ENCODE measurements at regions not wholly inside any gene's neighbourhood (a gene's known extent, or its start where the extent isn't known, plus 50 kb on each side); places are given as distances from the start of the nearest gene placed in this dataset.

DNA sequence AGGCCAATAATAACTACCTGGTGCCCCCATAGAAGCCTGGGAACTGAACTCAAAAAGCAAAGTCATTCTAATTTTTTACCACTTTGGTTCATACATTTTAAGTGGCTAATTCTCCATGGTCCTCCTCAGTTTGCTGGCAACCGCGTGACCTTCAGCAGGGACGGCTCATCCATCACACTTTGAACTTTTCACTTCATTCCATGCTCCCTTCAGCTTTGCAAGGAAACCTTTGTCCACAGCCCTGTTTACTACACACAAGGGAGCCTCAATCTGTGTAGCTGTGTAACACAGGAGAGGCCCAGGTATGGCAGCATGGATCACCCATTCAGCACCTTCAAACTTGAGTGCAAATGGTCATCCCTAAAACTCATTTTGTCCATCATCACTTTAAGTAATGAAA lies 552.4 kb downstream of the IRX1 start:
- no peak for DNase-seq
- Histone ChIP-seq H3K4me3 (ENCODE audit: low read length in 2 of 2) (no peak overlapping the region), H3K27ac (ENCODE audit: low read depth in 1 of 2, low read length in 2 of 2) (no peak overlapping the region), H3K9me3 (ENCODE audit: control insufficient read depth, low read length) (peaks cover 1% of the 10 kb centered on the region), H3K27me3 (ENCODE audit: control insufficient read depth in 1 of 2, insufficient read depth in 2 of 2, low read length in 1 of 2) (no peaks in the 10 kb centered on the region), H3K36me3 (ENCODE audit: control insufficient read depth in 1 of 2, insufficient read depth in 2 of 2, low read length in 1 of 2) (no peaks in the 10 kb centered on the region), H3K4me1 (ENCODE audit: control insufficient read depth in 1 of 2, insufficient read depth in 2 of 2, low read length in 2 of 2) (no peaks in the 10 kb centered on the region)
- intact Hi-C loops (cut with DNase I) = no loop called here
- whole genome bisulfite sequencing, 2 donors = 78 to 86% methylated on average over 3 of the region's 3 CpGs
- no peak for ATAC-seq (ENCODE audit: low FRiP score)

DNA sequence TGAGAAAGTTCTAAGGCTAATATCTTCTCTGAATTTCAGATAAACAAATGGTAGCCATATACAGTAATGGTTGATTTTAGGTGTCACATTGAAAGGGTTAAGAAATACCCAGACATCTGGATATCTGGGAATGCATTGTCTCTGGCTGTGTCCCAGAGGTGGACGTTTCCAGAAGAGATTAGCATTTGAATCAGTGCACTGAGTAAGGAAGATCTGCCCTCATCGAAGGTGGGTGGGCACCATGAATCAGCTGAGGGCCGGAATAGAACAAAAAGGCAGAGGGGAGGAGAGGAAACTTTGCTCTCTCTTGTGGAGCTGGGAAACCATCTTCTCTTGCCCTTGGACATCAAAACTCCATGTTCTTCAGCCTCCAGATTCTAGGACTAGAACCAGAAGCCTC lies 554.4 kb downstream of the IRX1 start:
- ATAC-seq (ENCODE audit: low FRiP score) (no peak), DNase-seq (no peak)
- intact Hi-C loops (cut with DNase I) = no loop called here
- WGBS, 2 donors = 60 to 61% methylated on average over 3 of the region's 3 CpGs
- Histone ChIP-seq H3K27me3 (ENCODE audit: control insufficient read depth in 1 of 2, insufficient read depth in 2 of 2, low read length in 1 of 2) (no peaks in the 10 kb centered on the region), H3K4me3 (ENCODE audit: low read length in 2 of 2) (no peak overlapping the region), H3K36me3 (ENCODE audit: control insufficient read depth in 1 of 2, insufficient read depth in 2 of 2, low read length in 1 of 2) (no peaks in the 10 kb centered on the region), H3K27ac (ENCODE audit: low read depth in 1 of 2, low read length in 2 of 2) (no peak overlapping the region), H3K4me1 (ENCODE audit: control insufficient read depth in 1 of 2, insufficient read depth in 2 of 2, low read length in 2 of 2) (no peaks in the 10 kb centered on the region), H3K9me3 (ENCODE audit: control insufficient read depth, low read length) (peaks cover 2% of the 10 kb centered on the region)

DNA sequence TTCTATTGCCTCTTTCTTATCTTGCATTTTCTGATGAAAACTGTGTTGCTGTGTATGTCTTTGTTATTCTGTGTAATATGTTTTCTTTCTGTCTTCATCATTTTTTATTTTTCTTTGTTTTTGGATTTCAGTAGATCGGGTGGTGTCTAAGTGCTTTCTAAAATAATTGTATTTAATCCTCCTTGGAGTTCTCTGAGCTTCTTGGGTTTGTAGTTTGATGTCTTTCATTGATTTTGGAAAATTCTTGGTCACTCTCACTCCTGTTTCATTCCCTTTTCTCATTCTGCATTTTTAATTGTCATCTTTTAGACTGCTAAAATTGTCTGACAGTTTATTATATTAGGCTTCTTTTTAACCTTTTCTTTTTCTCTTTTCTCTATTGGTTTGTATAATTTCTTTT lies 560.5 kb downstream of the IRX1 start:
- no peaks in the 10 kb centered on the region for H3K4me1 ChIP-seq (ENCODE audit: control insufficient read depth in 1 of 2, insufficient read depth in 2 of 2, low read length in 2 of 2)
- H3K9me3 ChIP-seq (ENCODE audit: control insufficient read depth, low read length) = peaks cover 2% of the 10 kb centered on the region
- intact Hi-C loops (cut with DNase I) = no loop called here
- H3K4me3 ChIP-seq (ENCODE audit: low read length in 2 of 2) = no peak overlapping the region
- no peak overlapping the region for H3K27ac ChIP-seq (ENCODE audit: low read depth in 1 of 2, low read length in 2 of 2)
- WGBS, 2 donors = 77 to 84% methylated on average over 1 of the region's 1 CpG
- H3K36me3 ChIP-seq (ENCODE audit: control insufficient read depth in 1 of 2, insufficient read depth in 2 of 2, low read length in 1 of 2) = no peaks in the 10 kb centered on the region
- DNase-seq (no peak), ATAC-seq (ENCODE audit: low FRiP score) (no peak)
- H3K27me3 ChIP-seq (ENCODE audit: control insufficient read depth in 1 of 2, insufficient read depth in 2 of 2, low read length in 1 of 2) = no peaks in the 10 kb centered on the region

DNA sequence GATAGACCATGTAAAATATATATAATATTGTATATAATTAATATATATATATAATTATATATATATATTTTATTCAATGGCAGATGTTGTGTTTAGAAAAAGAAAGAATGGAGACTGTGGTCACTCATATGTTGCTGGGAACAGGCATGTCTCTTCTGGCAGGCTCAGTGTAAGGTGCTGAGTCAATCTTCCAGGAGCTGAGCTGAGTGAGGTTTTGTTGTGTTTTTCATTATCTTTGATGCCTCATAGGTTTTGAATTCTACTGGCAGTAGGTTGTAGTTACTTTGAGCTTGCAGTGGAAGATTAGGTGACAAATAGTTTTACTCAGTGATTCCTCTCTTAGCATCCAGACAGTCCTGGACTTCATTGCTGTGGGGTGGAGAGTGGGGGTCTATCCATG lies 561.3 kb downstream of the IRX1 start:
- DNase-seq (no peak), ATAC-seq (ENCODE audit: low FRiP score) (no peak)
- Histone ChIP-seq H3K36me3 (ENCODE audit: control insufficient read depth in 1 of 2, insufficient read depth in 2 of 2, low read length in 1 of 2) (no peaks in the 10 kb centered on the region), H3K9me3 (ENCODE audit: control insufficient read depth, low read length) (peaks cover 2% of the 10 kb centered on the region), H3K4me3 (ENCODE audit: low read length in 2 of 2) (no peak overlapping the region), H3K4me1 (ENCODE audit: control insufficient read depth in 1 of 2, insufficient read depth in 2 of 2, low read length in 2 of 2) (no peaks in the 10 kb centered on the region), H3K27ac (ENCODE audit: low read depth in 1 of 2, low read length in 2 of 2) (no peak overlapping the region), H3K27me3 (ENCODE audit: control insufficient read depth in 1 of 2, insufficient read depth in 2 of 2, low read length in 1 of 2) (no peaks in the 10 kb centered on the region)
- intact Hi-C loops (cut with DNase I) = no loop called here

DNA sequence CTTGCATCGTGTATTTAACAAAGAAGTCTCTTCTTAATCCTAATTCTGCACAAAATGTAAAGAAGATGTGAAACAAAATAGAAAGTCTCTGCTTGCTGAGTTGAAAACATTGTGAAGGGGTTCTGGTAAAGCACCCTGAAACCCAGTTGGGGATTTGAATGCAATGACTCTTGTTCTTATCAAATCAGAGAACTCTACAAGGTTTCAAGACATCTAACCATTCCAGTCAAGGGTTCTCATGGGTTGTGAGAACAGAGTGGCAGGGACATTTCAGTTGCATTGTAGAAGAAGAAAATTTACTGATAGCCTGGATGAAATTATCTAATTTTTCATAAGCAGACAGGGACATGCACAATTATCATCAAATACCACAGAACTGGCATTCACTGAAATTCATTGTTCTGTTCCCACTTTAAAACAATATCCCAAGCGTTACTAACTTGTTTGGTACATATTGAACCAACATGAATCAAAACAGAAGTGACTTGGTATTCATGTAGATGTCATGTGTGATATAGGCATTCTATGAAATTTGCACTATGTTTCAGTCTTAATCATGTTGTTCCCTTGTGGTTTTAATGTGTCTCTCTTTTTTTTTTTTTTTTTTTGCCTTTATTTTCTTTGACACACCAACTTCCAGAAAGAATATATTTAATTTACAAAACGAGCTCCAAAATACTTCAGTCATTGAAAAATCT lies 563.3 kb downstream of the IRX1 start:
- H3K4me1 ChIP-seq (ENCODE audit: control insufficient read depth in 1 of 2, insufficient read depth in 2 of 2, low read length in 2 of 2) = no peaks in the 10 kb centered on the region
- no peak overlapping the region for H3K4me3 ChIP-seq (ENCODE audit: low read length in 2 of 2)
- no peak overlapping the region for H3K27ac ChIP-seq (ENCODE audit: low read depth in 1 of 2, low read length in 2 of 2)
- H3K36me3 ChIP-seq (ENCODE audit: control insufficient read depth in 1 of 2, insufficient read depth in 2 of 2, low read length in 1 of 2) = no peaks in the 10 kb centered on the region
- no peaks in the 10 kb centered on the region for H3K27me3 ChIP-seq (ENCODE audit: control insufficient read depth in 1 of 2, insufficient read depth in 2 of 2, low read length in 1 of 2)
- DNase-seq = no peak
- H3K9me3 ChIP-seq (ENCODE audit: control insufficient read depth, low read length) = peaks cover 2% of the 10 kb centered on the region
- intact Hi-C loops (cut with DNase I) = no loop called here
- WGBS, 2 donors = 77 to 78% methylated on average over 3 of the region's 3 CpGs
- ATAC-seq (ENCODE audit: low FRiP score) = no peak

DNA sequence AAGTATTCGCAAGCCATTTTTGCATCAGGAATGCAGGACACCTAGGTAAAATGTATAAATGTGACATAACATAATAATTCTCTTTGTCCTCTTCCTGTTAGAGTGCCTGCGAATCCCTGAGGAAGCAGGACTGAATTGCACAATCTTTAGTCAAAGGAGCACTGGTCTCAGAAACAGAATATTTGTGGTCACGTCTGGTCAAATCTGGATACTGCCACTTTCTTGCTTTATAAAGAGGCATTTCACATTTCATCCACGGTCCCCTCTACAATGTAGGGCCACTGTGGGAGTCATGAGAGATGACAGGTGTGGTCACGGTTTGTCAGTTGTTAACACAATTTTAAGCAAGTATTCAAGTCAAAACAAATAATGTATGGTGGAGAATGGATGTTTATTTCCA lies 564.0 kb downstream of the IRX1 start:
- ATAC-seq (ENCODE audit: low FRiP score) (no peak), DNase-seq (no peak)
- WGBS, 2 donors = 89 to 92% methylated on average over 5 of the region's 5 CpGs
- H3K36me3 ChIP-seq (ENCODE audit: control insufficient read depth in 1 of 2, insufficient read depth in 2 of 2, low read length in 1 of 2) = no peaks in the 10 kb centered on the region
- intact Hi-C loops (cut with DNase I) = no loop called here
- no peaks in the 10 kb centered on the region for H3K27me3 ChIP-seq (ENCODE audit: control insufficient read depth in 1 of 2, insufficient read depth in 2 of 2, low read length in 1 of 2)
- no peaks in the 10 kb centered on the region for H3K9me3 ChIP-seq (ENCODE audit: control insufficient read depth, low read length)
- no peak overlapping the region for H3K27ac ChIP-seq (ENCODE audit: low read depth in 1 of 2, low read length in 2 of 2)
- no peak overlapping the region for H3K4me3 ChIP-seq (ENCODE audit: low read length in 2 of 2)
- H3K4me1 ChIP-seq (ENCODE audit: control insufficient read depth in 1 of 2, insufficient read depth in 2 of 2, low read length in 2 of 2) = no peaks in the 10 kb centered on the region

- 90 to 92% methylated on average over 6 of the region's 6 CpGs for WGBS, 2 donors
- Histone ChIP-seq H3K4me1 (ENCODE audit: control insufficient read depth in 1 of 2, insufficient read depth in 2 of 2, low read length in 2 of 2) (no peaks in the 10 kb centered on the region), H3K36me3 (ENCODE audit: control insufficient read depth in 1 of 2, insufficient read depth in 2 of 2, low read length in 1 of 2) (no peaks in the 10 kb centered on the region), H3K9me3 (ENCODE audit: control insufficient read depth, low read length) (peaks cover under 1% of the 10 kb centered on the region), H3K27ac (ENCODE audit: low read depth in 1 of 2, low read length in 2 of 2) (no peak overlapping the region), H3K27me3 (ENCODE audit: control insufficient read depth in 1 of 2, insufficient read depth in 2 of 2, low read length in 1 of 2) (no peaks in the 10 kb centered on the region), H3K4me3 (ENCODE audit: low read length in 2 of 2) (no peak overlapping the region)
- ATAC-seq (ENCODE audit: low FRiP score) = no peak
- DNase-seq = no peak
- intact Hi-C loops (cut with DNase I) = no loop called here
These were observed 568.5 kb downstream of the IRX1 start for GRCh38 chr5:4164167-4164566.

- DNase-seq (no peak), ATAC-seq (ENCODE audit: low FRiP score) (no peak)
- no peaks in the 10 kb centered on the region for H3K27me3 ChIP-seq (ENCODE audit: control insufficient read depth in 1 of 2, insufficient read depth in 2 of 2, low read length in 1 of 2)
- H3K4me3 ChIP-seq (ENCODE audit: low read length in 2 of 2) = no peak overlapping the region
- intact Hi-C loops (cut with DNase I) = no loop called here
- H3K27ac ChIP-seq (ENCODE audit: low read depth in 1 of 2, low read length in 2 of 2) = no peak overlapping the region
- WGBS, 2 donors = 90 to 93% methylated on average over 5 of the region's 5 CpGs
- H3K9me3 ChIP-seq (ENCODE audit: control insufficient read depth, low read length) = peaks cover 2% of the 10 kb centered on the region
- no peaks in the 10 kb centered on the region for H3K36me3 ChIP-seq (ENCODE audit: control insufficient read depth in 1 of 2, insufficient read depth in 2 of 2, low read length in 1 of 2)
- no peaks in the 10 kb centered on the region for H3K4me1 ChIP-seq (ENCODE audit: control insufficient read depth in 1 of 2, insufficient read depth in 2 of 2, low read length in 2 of 2)
These were observed 585.1 kb downstream of the IRX1 start for GRCh38 chr5:4180703-4181102.

GRCh38 chr5:4182144-4182543 lies 586.5 kb downstream of the IRX1 start:
- intact Hi-C loops (cut with DNase I) = no loop called here
- 91 to 94% methylated on average over 5 of the region's 5 CpGs for WGBS, 2 donors
- no peak for DNase-seq

More at GRCh38 chr5:4182144-4182543, 586.5 kb downstream of the IRX1 start:
- Histone ChIP-seq H3K4me3 (ENCODE audit: low read length in 2 of 2) (no peak overlapping the region), H3K4me1 (ENCODE audit: control insufficient read depth in 1 of 2, insufficient read depth in 2 of 2, low read length in 2 of 2) (no peaks in the 10 kb centered on the region), H3K36me3 (ENCODE audit: control insufficient read depth in 1 of 2, insufficient read depth in 2 of 2, low read length in 1 of 2) (no peaks in the 10 kb centered on the region), H3K9me3 (ENCODE audit: control insufficient read depth, low read length) (peaks cover 2% of the 10 kb centered on the region), H3K27me3 (ENCODE audit: control insufficient read depth in 1 of 2, insufficient read depth in 2 of 2, low read length in 1 of 2) (no peaks in the 10 kb centered on the region), H3K27ac (ENCODE audit: low read depth in 1 of 2, low read length in 2 of 2) (no peak overlapping the region)
- ATAC-seq (ENCODE audit: low FRiP score) = no peak
